Stimulated activated naive CD8-positive, alpha-beta T cell treated with anti-CD3 and anti-CD28 coated beads, Interleukin-15, Interleukin-2, amounts not matched to agents 100 U/mL and 50 U/mL, for 24 hours (primary cell): ENCODE measurements at regions not wholly inside any gene's neighbourhood (a gene's known extent, or its start where the extent isn't known, plus 50 kb on each side); places are given as distances from the start of the nearest gene placed in this dataset.

Experiments
- ATAC-seq: fragments of 150-1000 bp; cut with Tn5 transposase; one replicate; pipeline ENCODE4 v1.10.0; 2021
- DNase-seq: peaks from one replicate; pipeline ENCODE4 v3.0.0; 2021

- ATAC-seq = no peak
Measured at GRCh38 chr22:48695251-48695650, 1132.4 kb downstream of the BRD1 start.

DNA sequence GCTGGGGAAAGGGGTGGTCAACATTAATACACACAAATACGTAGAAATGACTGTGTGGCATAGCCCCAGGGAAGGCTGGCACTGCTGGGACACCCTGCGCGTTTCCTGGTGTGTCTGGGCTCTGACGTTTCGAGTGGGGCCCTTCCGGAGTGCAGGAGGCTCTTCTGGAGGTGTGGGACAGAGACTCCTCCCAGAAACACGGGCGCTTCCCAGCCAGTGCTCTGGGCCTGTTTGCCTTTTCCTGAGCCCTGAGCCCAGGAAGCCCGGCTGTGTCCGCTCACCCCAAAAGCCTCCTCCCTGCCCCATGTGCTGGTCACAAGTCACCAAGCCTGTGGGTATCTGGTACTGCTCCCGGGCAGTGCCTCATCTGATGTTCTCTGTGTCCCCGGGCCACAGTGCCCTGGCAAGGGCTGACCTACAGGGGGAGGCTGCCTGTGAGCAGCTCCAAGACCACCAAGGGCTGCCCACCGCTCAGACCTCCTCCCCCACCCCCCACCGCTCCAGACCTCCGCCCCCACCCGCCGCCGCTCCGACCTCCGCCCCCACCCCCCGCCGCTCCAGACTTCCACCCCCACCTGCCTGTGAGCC lies 1133.3 kb downstream of the BRD1 start:
- ATAC-seq = no peak
- DNase-seq = no peak

More at GRCh38 chr22:48695251-48695650, 1132.4 kb downstream of the BRD1 start:
- no peak for DNase-seq

GRCh38 chr22:48693377-48694135 lies 1134.1 kb downstream of the BRD1 start:
- ATAC-seq = no peak

DNA sequence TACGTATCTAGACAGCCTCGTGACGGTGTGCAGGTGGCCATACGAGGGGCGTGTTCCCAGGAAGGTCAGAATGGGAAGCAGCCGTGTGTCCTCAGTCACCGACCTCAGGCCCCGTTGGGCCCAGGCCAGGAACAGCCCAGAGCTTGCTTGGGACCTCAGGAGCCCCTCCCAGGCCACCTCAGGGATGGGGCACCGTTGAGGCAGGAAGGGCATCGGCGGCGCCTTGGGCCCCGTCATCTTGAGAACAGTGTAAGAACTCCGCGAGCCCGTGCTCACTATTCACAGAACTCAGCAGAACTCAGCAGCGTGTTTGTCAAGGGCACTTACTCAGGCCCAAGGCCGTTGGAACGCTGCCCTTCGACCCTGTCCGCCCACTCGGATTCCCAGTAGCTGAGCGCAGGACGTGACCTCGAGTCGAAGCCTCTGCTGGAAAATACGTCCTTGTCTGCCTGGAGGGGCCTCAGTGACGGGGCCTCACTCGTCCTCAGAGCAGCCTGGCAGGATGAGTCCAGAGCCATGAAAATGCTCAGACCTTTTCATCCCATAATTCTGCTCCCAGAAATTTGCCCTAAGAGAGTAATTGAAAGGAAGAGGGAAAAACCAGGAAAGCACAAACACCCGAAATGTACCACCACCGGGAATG lies 1134.8 kb downstream of the BRD1 start:
- DNase-seq (no peak), ATAC-seq (no peak)

More at GRCh38 chr22:48693377-48694135, 1134.1 kb downstream of the BRD1 start:
- no peak for DNase-seq

DNA sequence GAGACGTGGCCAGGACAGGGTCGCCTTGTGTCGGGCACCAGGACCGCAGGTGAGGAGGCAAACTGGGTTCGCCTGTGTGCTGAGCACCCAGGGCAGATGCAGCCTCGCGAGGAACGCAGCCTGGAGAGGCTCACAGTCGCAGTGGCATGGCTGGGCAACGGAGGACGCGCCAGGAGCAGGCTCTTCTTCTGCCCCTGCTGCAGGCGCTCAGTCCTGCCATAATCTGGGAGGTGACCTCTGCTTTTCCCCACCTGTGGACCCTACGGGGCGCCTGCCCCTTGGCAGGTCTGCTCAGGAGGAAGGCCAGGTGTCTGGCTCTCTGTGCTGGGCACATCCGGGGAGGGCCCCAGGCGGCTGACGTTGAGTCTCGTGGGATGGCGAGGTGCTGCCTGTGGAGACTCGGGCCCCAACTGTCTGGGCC lies 1136.2 kb downstream of the BRD1 start:
- DNase-seq (no peak), ATAC-seq (no peak)

DNA sequence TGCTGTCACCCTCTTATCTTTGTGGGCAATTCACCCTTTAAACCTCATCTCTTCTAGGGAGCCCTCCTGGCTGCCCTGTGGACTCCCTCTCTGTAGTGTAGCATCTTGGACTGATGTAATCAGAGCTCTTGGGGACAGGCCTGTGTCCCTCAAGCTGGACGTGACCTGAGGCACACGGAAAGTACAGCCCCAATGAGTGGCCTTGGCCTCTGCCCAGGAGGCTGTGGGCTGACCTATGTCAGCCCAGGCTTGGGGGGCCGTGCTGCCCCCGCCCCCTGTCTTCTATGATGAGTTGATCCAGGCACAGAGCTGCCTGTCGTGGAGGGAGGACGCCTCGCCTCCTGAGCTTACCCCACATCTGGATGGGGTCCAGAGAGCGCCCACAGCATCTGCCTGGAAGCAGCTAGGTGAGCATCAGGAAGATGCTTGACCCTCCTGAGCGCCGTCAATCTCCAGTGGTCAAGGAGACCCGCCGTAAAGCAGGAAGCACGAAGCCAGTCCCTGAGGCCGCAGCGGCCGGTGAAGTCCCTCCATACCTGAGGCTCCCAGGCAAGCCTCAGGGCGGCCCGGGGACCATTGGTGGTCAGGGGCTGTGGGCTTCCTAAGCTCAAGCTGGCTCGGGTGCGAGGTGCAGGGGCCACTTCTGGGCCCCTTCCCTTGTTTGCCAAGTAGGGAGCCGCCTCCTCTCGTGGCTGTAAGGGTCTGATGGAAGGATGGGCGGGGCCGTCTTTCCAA lies 1136.9 kb downstream of the BRD1 start:
- DNase-seq (no peak), ATAC-seq (no peak)

- DNase-seq (no peak), ATAC-seq (no peak)
Measured at GRCh38 chr22:48689206-48689605, 1138.5 kb downstream of the BRD1 start.

DNA sequence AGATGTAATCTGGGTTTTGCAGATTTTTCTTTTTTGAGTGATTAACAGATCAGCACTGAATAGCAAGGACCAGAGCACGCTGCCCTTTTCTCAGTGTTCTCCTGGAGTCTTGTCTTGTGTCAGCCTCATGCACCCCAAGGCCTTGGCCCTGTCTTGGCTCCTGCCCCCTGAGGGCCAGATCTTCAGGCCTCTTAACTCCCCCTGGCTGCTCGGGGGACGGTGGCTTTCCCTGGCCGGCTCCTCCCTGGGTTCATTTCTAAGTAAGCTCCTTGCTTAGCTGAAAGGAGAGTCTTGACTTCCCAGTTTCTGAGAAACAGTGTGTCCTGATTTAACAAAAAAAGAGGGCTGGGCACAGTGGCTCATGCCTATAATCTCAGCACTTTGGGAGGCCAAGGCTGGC lies 1139.3 kb downstream of the BRD1 start:
- ATAC-seq = no peak
- no peak for DNase-seq

DNA sequence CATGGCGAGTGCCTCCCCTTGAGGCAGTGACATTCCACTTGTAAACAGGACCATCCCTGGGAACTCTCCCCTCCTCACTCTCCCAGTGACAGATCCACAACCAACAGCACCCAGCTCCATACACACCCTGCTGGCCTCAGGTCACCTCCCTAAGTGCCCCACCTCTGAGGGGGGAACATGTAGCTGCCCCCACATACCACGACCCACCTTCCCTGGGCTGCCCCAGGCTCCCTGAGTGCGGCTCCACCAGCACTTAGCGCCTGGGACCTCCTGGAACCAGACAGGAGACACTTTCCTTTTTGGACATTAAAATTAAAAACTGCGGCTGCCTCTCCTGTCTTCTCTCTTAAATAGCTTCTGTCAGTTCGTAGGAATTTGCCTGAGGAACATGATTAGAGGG lies 1140.1 kb downstream of the BRD1 start:
- DNase-seq (no peak), ATAC-seq (no peak)

DNA sequence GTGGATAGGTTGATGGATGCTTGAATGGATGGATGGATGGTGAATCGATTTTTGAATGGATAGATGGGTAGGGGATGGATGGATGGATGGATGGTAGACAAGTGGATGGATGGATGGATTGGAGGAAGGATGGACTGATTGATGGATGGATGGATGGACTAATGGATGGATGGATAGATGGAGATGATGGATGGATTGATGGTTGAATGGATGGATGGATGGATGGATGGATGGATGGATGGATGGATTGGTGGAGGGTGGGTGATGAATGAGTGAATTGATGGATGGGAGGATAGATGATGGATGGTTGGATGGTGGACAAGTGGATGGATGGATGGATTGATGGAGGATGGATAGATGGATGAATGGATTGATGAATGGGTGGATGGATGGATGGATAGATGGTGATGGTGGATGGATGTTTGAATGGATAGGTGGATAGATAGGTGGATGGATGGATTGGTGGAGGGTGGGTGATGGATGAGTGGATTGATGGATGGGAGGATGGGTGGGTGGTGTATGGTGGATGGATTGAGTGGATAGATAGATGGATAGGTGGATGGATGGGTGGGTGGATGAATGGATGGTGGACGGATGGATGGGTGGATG lies 1140.9 kb downstream of the BRD1 start:
- DNase-seq = no peak
- no peak for ATAC-seq

- DNase-seq (no peak), ATAC-seq (no peak)
Measured at GRCh38 chr22:48685767-48686166, 1141.9 kb downstream of the BRD1 start.

DNA sequence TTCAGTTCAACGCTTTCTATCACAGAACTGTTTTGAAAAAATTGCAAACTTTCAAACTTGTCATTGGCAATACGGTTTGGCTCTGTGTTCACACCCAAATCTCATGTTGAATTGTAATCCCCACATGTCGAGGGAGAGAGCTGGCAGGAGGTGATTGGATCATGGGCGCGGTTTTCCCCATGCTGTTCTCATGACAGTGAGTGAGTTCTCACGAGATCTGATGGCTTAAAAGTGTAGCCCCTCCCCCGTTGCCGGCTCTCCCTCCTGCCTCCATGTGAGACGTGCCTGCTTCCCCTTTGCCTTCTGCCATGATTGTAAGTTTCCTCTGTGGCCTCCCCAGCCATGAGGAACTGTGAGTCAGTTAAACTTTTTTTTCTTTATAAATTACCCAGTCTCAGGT lies 1144.0 kb downstream of the BRD1 start:
- ATAC-seq (no peak), DNase-seq (no peak)

- no peak for ATAC-seq
- DNase-seq = no peak
Measured at GRCh38 chr22:48682504-48682903, 1145.2 kb downstream of the BRD1 start.

- ATAC-seq = no peak
- no peak for DNase-seq
Measured at GRCh38 chr22:48680601-48681000, 1147.1 kb downstream of the BRD1 start.

DNA sequence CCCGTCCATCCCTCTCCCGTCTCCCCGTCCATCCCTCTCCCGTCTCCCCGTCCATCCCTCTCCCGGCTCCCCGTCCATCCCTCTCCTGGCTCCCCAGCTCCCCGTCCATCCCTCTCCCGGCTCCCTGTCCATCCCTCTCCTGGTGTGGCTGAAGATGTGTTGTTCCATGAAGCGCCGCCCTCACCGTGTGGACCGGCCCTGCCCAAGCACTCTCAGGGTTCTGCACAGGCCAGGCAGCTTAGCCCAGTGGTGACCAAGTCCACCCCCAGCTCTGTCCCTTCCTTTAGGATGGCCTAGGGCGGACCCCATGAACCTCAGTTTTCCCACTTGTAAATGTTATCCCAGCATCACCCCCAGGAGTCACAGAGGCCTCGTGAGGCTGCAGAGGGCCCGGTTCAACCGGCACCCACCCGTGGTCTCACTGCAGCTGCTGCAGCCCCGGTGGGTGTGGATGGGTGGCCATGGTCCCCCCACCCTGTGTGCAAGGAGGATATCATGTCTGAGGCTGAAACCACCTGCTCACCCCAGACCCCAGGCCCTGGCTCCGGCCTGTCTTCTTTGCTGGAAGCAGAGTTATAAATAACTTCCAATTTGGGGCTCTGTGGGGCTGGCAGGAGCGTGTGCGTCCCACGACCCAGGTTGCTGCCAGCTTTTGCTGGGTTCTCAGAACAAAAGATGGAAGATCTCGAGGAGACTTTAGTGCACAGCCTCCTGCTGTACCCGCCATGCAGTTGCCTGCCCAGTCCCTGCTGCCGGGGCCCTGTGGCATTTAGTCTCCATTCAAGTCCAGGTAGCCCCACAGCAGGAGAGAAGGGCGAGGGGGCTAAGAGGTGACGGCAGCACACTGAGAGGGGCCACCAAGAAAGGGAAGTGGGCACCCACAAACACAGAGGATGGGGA lies 1147.8 kb downstream of the BRD1 start:
- no peak for DNase-seq
- ATAC-seq = no peak

GRCh38 chr22:48678171-48679135 lies 1149.2 kb downstream of the BRD1 start:
- DNase-seq (no peak), ATAC-seq (no peak)

DNA sequence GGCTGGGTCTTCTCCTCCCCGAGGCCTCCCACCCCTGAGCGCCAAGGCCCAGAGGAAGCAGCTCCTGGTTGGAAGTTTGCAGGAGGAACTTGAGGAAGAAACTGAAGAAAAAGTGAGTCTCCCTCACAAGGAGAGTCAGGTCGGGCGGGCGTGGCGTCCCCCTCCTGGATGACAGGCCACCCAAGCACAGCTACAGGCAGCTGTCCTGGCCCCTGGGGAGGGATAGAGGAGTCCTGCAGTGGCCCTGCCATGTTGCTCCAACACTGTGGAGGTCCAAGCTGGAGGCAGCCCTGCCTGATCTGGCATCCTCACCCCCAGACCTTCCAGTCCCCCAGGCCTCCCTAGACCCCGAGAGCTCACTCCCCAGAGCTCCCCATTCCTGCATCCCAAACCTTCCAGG lies 1150.1 kb downstream of the BRD1 start:
- DNase-seq = no peak
- no peak for ATAC-seq

DNA sequence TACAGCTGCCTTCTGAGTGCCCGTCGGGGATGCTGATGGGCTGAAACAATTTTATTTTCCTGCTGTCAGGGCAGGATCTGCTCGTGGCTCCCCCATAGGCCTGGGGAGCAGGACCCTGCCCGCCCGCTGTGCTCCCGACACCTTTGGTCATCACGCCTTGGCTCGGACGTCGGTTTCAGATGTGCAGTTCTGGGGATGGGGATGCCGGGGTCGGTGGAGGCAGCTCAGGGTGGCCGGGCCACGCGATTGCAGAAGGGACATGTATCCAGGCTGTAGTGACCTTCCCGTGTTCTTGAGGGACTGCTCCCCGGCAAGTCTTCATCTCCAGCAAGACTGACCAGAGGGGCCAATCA lies 1150.5 kb downstream of the BRD1 start:
- no peak for DNase-seq
- no peak for ATAC-seq

GRCh38 chr22:48676266-48677167 lies 1151.2 kb downstream of the BRD1 start:
- ATAC-seq (no peak), DNase-seq (no peak)
